OCI-LY3 (cell line): ENCODE measurements at regions not wholly inside any gene's neighbourhood (a gene's known extent, or its start where the extent isn't known, plus 50 kb on each side); places are given as distances from the start of the nearest gene placed in this dataset.

Source experiments
- CTCF ChIP-seq: fragments of 200-600, 300-600 bp; sonication (generic); IDR thresholded peaks from 2 replicates; pipeline ENCODE4 v1.5.1; 2014; ENCODE audit warnings: antibody characterized with exemption, low read length, low read depth
- EZH2phosphoT487 ChIP-seq: fragments of 200-600 bp; shearing (Covaris generic); IDR thresholded peaks from 2 replicates; pipeline ENCODE4 v1.6.1; 2018; ENCODE audit warnings: antibody characterized with exemption, mixed run types, low read depth

GRCh38 chr6:16822529-16822928 is 61.3 kb upstream of the ATXN1 start:
- TF ChIP-seq CTCF (no peak), EZH2phosphoT487 (no peak)
